DMS153 (cell line): ENCODE measurements at regions not wholly inside any gene's neighbourhood (a gene's known extent, or its start where the extent isn't known, plus 50 kb on each side); places are given as distances from the start of the nearest gene placed in this dataset.
A peak's percentile ranks its signal among the peaks of the same experiment; 100 is the strongest.

Experiments
- DNase-seq: peaks from one replicate; lab custom pipeline; 2025; lab: John Stamatoyannopoulos, UW

GRCh38 chr9:13552606-13553215 is 273.2 kb upstream of the MPDZ start:
- peak; percentile 98 for DNase-seq

- DNase-seq, result no peak
Measured at GRCh38 chr9:13550519-13550918, 271.0 kb upstream of the MPDZ start.

- no peak for DNase-seq
Measured at GRCh38 chr9:13548535-13548934, 269.0 kb upstream of the MPDZ start.

- no peak for DNase-seq
Measured at GRCh38 chr9:13535141-13535540, 255.6 kb upstream of the MPDZ start.

GRCh38 chr9:13534006-13534405 is 254.5 kb upstream of the MPDZ start:
- no peak for DNase-seq

- no peak for DNase-seq
Measured at GRCh38 chr9:13532407-13532806, 252.9 kb upstream of the MPDZ start.

GRCh38 chr9:13529321-13530104 is 250.0 kb upstream of the MPDZ start:
- DNase-seq, result peak; percentile 48

- DNase-seq, result no peak
Measured at GRCh38 chr9:13524245-13524644, 244.8 kb upstream of the MPDZ start.

- no peak for DNase-seq
Measured at GRCh38 chr9:13520069-13520468, 240.6 kb upstream of the MPDZ start.

GRCh38 chr9:13513716-13514444 is 234.4 kb upstream of the MPDZ start:
- peak; percentile 79 for DNase-seq

GRCh38 chr9:13513286-13513685 is 233.8 kb upstream of the MPDZ start:
- no peak for DNase-seq

GRCh38 chr9:13508681-13509080 is 229.2 kb upstream of the MPDZ start:
- peak; percentile 13 for DNase-seq

GRCh38 chr9:13508086-13508485 is 228.6 kb upstream of the MPDZ start:
- DNase-seq, result no peak

- DNase-seq, result no peak
Measured at GRCh38 chr9:13505797-13506196, 226.3 kb upstream of the MPDZ start.

GRCh38 chr9:13503599-13503998 is 224.1 kb upstream of the MPDZ start:
- DNase-seq, result no peak

- no peak for DNase-seq
Measured at GRCh38 chr9:13502484-13502883, 223.0 kb upstream of the MPDZ start.

GRCh38 chr9:13501018-13501417 is 221.5 kb upstream of the MPDZ start:
- DNase-seq, result no peak

GRCh38 chr9:13500034-13500433 is 220.5 kb upstream of the MPDZ start:
- DNase-seq, result no peak

GRCh38 chr9:13493697-13494096 is 214.2 kb upstream of the MPDZ start:
- no peak for DNase-seq

GRCh38 chr9:13491493-13492424 is 212.3 kb upstream of the MPDZ start:
- no peak for DNase-seq

GRCh38 chr9:13491138-13491492 is 211.6 kb upstream of the MPDZ start:
- no peak for DNase-seq

- DNase-seq, result no peak
Measured at GRCh38 chr9:13487936-13488335, 208.4 kb upstream of the MPDZ start.
